ENCODE measurements at regions not wholly inside any gene's neighbourhood (a gene's known extent, or its start where the extent isn't known, plus 50 kb on each side); places are given as distances from the start of the nearest gene placed in this dataset.

DNA sequence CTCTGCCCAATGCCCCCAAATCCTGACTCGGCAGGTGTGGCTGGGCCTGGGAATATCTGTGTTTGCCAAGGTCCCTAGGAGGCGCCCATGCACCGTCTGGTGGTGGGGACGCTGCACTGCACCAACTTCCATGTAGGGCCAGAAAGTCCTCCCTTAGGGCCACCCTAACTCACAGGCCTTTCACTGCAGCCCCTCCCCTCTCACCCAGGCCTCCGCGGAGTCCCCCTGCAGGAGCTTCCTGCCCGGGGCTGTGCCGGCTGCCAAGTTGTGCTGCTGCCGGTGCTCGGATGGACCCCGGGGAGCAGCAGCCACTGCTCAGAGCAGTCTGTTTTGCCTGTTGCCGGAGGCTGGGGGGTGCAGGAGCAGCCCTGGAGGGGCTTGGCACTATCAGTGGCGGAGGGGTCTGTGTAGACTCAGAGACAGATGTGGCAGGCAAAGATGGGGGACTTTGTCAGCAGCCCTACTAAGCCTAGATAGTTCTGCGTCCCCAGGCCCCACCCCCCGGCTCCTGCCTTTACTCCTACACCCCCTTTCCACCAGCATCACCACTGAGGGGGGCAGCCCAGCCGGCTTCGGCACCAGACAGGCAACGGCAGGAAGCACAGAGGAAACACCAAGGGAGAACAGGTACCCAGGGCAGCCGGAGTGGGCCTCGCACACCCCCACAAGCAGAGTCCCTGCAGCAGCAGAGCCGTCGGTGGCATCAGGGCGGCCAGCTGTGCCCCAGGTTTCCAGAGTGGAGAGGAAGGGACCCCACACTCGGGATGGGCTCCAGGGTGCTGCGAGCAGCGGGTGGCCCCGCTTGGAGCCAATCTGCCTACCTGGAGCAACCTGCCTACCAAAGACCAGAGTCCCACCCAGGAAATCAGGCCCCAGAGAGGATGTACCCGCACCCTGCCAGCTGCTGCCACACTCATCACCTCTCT is 124.3 kb downstream of the TRIM29 start:
- DNase-seq = peak; percentile 7 to 22

DNA sequence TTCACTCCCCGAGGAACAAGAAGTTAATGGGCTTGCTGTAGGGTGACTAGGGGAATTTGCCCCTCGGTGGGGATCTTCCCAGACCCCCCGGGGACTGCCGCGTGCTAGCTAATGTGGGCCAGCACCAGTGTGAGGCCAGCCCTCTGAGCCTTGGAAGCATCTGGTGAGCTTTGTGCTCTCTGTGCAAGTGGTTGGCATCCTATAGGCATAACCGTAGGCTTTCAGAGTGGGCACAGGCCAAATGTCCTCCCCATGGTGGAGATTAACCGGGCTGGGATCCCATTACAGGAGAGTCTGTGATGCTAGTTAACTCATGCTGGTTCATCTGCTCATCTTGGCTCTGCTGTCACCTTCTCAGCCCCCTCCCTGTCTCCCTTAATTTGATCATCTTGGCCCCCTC is 125.7 kb downstream of the TRIM29 start:
- DNase-seq = no peak

DNA sequence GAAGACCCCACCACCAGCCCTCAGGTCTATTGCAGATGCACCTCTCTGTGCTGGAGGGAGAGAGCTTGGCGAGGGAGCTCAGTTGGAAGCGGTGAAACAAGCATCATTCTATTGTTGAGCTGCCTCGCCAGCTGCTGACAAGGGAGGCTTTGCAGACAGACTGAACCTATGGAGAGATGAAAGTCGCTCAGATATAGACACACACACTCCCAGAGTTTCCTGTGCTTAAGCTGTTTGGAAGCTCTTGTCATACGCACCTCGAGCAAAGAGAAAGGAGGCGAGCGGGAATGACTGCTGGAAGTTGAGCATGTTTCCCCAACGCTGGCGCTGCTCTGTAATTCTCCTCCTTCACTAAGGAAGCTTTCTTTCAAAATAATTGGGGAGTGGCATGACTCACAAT is 126.1 kb downstream of the TRIM29 start:
- no peak for DNase-seq

DNA sequence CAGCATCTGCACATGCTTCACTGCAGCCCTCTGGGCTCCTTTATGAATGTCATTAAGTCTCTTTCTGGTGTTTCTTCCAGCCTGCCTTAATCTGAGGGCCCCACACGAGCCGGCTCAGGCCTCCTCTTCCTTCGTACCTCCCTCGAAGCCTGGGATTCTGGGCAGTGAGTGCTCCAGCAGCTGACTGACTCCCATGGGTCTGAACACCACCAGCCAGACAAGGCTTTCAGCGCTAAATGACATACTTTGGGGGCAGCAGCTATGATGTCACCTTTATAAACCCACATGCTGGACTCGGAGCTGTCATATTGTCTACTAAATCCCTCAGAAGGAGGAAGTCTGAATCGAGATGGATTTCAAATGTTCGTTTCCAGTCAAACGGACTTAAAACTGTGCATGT is 127.1 kb downstream of the TRIM29 start:
- no peak for DNase-seq

DNA sequence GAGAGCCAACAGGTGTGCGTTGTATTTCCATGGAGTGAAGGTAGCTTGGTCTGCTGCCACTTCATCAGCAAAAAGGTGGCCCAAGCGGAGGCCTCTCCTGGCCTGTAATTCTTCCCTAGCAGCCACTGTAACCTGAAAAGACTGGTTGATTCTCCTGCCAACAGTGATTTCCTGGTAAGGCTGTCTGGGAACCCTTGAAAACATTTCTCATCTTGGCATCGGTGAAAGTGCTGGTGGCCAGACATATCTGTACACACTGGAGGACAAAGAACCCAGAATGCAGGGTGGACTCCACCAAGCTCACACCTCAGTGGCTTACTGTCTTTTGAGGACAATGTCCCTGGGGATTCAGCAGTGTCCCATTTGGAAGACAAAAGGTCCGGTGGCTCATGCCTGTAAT is 128.0 kb downstream of the TRIM29 start:
- no peak for DNase-seq

DNA sequence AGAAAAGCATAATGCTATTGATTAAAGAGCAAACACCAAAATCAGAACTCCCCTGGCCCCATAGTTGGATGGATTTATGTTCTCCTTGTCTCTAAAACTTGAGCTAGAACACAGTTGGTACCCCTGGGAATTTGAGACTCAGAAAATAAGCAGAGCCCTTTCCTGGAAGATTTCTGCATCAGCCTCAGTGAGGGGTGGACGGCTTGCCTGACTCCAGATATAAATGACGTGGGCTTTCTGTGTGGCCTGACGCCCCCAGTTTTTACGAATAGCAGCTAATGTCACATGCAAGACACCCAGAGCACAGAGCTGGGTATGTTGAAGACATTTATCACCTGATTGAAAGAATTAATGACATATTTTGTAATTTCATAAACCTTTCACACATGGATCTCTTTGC is 130.8 kb downstream of the TRIM29 start:
- DNase-seq = no peak

DNA sequence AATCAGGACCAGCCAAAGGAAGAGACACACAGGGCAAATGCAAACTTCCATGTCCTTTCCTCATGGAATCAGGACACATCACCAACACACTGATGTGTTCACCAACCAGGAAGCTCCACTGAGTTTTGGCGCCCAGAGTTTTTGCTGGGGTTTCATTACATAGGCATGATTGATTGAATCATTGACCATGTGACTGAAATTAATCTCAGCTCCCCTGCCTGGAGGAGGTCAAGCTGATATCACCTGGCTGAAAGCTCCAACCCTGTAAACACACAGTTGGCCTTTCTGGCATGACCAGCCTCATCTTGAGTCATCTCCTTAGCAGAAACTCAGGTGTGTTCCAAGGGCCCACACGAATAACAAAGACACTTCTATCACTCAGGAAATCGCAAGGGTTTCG is 133.2 kb downstream of the TRIM29 start:
- DNase-seq = no peak

DNA sequence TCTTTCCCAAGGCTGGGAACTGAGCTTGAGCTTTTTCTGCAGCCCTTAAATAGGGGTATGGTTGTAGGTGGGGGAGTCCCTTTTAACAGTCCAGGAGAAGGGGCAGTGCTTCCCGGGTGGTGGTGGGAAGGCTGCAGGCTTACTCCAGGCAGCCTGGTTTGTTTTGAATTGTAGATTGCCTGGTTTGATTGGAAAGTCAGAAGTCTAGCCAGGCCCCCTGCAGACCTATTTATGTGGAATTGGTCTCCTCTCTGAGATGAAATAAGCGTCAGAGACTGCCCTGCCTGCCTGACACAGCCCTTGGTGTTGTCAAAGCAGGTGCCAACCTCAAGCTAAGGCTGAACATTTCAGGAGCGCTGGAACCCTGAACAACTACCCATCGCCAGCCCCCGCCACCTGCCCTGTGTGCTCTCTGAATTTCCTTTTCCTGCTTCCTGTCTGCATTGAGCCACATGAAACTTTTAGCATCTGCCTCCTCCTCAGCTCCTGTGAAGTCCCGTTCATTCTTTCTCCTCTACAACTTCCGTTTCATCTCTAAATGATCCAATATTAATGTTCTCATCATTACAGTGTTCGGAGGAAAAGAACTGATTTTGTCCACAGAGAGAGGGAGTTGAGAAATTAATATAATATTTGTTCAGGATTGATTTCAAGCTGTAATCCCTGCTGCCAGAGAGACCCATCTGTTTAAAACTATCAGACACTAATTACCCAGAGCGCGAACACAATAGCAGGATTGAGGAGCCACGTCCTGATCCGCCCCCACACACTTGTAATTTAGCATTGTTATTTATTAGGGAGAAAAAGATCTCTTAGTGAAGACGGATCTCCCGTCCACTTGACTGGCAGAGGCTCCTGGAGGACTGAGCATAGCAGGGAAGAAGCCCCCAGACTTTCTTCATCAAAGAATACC is 136.5 kb downstream of the TRIM29 start:
- DNase-seq = no peak

DNA sequence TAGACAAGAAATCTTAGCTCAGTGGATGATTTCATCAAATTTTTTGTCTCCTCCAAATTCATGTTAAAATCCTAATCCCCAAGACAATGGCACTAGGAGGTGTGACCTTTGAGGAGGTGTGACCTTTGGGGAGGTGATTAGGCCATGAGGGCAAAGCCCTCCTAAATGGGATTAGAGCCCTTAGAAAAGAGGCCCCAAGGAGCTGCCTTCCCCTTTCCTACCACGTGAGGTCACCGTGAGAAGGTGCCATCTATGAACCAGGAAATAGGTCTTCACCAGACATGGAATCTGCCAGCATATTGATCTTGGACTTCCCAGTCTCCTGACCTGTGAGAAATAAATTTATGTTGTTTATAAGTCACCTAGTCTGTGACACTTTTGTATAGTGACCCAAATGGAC is 138.7 kb downstream of the TRIM29 start:
- no peak for DNase-seq

DNA sequence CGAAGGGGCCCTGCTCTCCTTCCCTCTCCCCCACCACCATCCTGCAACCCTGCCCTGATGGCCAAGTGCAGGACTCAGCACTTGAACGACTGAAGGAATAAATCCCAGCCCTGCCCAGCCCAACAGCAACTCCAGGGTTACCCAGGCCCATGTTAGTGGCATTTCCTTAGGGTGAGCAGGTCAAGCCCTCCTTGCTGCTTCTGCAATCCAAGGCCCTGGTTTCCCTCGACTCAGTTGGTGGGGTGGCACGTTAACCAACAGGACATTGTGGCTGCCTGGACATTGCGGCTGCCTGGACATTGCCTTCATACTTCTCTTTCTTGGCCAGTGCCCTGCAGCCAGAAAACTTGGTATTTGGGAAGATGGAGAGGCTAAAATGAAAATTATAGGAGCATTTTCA is 141.4 kb downstream of the TRIM29 start:
- DNase-seq = no peak

DNA sequence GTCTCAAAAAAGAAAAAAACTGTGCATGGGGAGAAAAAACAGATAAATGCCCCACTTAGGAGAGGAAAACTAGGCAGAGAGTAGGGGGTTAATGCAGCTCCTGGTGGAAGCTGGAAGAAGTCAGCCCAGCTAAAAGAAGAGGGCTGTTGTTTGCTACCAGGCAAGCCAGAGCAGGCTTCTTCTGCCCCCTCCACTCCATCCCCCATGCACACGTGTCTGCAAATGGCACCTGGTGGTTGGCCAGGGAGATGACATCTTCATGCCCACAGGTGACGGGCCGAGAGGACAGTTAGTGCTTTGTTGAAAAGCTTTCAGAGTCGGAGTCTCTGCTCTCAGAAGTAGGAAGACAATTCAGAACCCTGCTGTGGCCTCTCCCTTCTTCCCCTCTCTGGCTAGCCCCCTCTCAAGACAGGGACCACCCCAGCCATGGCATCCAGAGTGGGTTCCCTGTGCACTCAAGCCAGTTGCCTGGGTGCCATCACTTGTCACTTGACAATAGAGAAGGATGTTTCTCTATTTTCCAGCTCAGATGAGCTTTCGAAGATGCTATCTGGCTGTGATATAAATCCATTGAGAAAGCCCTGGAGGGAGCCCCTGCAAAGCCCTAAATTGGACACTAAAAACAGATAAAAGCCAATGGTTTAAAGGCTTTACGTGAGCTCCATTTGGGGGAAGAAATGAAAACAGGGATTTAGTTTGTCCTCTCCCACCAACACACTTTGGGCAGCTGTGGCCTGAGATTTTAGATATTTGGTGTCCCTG is 142.0 kb downstream of the TRIM29 start:
- no peak for DNase-seq

DNA sequence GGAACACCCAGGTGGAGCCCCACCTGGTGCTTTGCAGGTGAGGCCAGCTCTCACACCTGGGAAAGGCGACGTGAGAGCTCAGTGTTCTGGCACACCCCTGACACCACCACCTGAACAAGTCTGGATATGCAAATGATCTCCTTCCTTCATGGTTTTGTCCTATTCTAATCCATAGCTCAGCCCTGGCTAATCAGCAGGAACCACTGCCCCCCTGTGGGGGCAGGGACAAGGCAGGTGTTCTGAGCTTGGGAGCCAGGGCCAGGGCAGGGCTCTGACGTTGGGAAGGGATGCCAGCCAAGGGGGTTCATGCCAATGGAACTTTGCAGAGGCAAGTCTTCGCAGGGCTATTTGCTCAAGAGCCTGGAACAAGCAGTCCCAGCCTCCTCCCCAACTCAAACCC is 144.2 kb downstream of the TRIM29 start:
- no peak for DNase-seq

DNA sequence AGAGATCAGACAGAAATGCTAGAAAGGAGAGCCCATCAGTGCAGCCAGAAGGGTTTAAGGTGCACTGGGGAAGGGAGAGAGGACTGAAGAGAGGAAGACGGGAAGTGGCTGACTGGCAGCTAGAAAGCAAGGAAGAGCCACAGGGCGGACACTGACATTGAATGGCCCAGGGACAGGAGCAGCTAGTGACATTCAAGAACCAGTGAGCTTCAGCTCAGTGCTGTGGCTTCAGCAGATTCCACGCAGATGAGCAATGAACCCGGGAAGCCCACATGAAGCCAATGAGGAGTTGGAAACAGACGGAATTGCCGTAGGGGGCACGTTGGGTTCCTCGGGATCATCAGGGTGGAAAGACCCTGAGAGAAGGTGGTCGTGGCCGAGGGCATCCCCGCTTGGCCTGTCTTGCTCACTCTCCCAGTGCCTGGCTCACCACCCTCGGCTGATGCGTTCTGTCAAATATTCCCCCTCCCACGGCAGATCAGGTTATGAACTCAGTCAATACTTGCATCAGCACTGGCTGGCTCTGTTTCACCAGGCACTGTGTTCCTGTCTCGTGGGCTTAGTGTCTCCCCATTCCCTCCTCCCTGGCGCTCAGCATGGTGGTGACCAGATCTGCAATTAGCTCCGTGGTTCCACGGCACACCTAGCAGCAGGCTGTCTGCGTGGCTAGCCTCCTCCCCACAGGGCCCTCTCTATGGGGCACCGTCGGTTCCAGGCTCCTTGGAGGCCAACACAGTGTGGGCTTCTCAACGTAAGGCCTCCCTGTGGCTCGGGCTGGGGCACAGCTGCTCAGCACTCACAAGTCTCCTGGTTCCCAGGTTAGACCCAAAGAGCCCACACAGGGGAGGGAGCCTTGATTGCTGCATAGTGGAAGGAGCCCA is 145.5 kb downstream of the TRIM29 start:
- DNase-seq = no peak

DNA sequence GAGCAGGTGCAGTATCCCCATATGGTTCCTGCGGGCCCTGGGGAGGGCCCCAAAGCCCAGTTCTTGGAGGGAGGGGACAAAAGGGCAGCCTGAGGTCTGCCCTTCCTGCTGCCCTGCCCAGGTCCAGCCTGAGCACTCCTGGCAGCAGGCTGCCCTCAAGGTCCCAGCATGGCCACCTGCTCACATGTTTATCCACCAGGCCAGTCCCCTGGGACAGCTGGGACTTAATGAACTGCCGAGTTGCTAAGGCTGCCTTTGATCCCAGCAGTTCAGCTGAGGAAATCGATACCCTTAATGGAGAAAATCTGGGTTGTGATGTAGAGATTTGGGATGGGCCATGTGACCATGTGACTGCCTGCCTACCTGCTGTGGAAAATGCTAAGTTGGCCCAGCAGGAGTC is 146.2 kb downstream of the TRIM29 start:
- no peak for DNase-seq

DNA sequence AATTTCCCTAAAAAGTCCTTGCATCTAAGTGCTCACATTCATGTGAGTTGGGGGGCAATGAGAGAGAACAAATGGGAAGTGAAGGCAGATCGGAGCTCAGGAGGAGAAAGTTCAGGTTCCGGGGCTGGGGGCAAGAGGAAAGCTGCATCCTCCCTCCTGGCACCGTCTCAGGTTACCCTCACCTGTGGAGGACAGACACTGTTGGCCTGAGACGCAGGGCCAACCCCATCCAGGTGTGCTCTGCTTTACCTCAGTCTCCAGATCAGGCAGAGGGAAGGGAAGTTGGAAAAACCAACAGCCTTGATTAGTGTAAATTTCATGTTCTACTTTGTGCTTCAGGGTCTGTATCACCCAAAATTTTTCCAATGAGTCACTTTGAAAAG is 146.9 kb downstream of the TRIM29 start:
- no peak for DNase-seq

DNA sequence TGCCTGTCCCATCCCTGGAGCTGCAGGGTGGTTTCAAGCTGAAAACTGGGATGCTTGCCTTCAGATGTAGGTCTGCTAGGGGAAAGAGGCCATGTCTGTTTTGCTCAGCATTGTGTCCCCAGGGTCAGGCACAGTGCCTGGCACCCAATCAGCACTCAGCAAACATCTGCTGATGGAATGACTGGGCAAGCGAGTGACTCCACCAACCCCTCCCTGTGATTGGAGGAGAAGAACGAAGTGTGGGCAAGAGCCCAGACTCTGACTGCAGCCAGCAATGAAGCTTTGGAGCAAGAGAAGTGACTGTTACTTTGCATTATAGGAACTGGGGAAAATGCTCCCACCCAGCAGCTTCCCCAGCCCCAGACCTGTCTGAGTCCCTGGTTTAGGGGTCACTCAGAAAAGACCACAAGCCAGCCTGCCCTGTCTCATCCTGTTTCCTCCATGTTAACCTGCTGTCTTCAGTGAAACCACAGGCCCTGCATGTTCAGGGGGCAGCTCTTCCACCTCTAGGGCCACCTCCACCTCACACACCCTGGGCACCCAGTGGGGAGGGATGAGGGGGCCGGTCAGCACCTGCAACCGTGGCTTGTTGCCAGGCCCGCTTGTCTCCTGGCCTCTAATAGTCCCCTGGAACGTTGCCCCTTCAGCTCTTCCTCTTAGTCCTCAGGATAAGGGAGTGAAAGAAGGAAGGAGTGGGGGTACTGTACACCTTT is 147.4 kb downstream of the TRIM29 start:
- DNase-seq = no peak

DNA sequence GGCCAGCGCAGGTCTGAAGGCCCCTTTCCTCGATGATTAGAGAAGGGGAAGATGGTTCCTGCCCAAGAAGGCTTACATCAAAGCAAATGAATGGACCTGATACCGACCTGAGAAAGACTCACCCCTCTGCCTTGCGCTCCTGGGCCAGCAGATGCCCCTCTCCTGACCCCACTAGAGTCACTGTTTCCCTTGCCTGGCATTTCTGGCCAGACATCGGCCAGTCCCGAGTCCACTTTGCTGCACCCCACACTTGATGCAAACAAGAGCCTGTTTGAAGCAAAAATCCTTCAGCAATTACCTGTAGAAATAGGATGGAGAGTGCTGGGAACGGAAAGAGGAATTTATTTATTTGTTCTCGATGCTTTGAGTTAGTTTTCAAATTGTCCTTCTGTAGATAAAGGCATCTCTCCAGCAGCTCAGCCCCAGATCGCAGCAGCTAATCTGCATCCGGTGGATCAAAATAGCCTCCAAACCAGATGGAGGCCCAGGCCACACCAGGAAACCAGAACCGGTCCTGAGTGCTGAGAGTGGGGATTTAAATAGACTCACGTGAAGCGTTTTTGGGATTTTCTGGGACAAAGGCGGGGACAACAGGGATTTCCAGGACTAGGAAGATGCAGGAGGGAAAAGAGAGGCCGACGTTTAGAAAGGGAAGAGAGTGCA is 148.6 kb downstream of the TRIM29 start:
- DNase-seq = no peak

DNA sequence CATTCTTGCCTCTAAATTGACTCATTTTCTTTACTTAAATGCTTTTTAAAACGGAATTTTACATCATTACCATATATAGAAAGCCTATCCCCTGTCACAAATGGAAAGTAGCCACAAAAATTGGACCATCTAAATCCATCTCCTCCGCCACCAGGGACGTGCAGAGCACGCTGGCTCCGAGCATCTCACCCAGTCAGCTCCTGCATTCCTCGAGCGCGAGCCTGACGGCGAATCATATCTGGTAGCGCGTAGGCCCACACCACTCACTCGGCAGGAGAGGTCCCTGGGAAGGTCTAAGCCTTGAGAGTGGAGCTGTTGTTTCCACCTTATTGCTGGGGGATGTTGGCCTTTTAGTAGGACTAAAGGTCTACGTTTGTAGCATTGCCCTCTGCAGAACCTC is 152.4 kb downstream of the TRIM29 start:
- no peak for DNase-seq

DNA sequence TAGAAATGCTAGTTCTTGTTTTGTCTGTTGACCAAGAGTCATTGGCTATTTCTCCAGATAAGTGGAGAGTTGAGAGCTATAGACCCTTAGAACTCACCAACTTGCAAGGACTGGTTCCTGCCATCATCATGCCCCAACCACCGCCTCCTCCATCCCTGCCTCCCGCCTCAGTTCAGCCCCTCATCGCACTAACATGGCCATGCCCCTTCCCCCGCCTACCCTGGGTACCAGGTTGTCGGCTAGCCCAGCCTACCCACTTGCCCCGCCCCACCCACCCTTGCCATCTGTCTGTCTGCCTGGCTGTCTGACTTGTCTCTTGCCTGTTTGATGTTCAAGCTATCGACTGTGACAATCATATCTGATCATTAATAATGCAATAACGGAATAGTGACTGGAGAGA is 154.1 kb downstream of the TRIM29 start:
- no peak for DNase-seq

DNA sequence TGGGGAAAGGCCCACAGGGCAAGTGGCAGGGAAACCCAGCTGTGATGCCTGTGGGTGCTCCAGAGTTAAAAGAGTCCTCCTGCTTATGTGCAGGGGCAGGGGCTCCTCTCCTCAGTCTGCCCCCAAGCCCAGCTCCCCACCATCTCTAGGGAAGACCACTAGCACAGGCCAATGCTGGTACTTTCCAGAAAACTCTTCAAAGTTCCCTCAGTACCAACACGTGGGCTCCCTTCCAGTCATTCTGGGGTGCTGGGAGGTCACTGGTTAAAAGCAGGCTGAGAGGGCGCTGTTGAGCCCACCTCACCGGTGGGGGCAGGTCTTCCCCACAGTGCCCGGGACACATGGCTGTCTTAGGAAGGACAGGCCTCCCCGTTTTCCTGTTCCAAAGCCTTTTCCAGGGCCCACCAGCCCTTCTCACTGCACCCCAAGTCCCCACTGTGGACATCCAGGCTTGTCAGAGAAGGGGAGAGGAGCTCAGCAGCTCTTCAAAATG is 154.6 kb downstream of the TRIM29 start:
- no peak for DNase-seq

Data from NCI-H1930 (cell line).